ENCODE measurements at regions not wholly inside any gene's neighbourhood (a gene's known extent, or its start where the extent isn't known, plus 50 kb on each side); places are given as distances from the start of the nearest gene placed in this dataset.

GRCh38 chr21:28801906-28802305, 190.8 kb downstream of the LTN1 start:
- no peaks in the 10 kb centered on the region for H3K27me3 ChIP-seq (ENCODE audit: control insufficient read depth, insufficient read depth, low read length)
- intact Hi-C loops (cut with micrococcal nuclease; ENCODE audit: unreplicated experiment) = no loop called here
- H3K4me3 ChIP-seq (ENCODE audit: low read depth in 2 of 2, low read length in 2 of 2) = no peak overlapping the region
- H3K9me3 ChIP-seq (ENCODE audit: control insufficient read depth, insufficient read depth, low read depth, low read length) = no peaks in the 10 kb centered on the region
- TF ChIP-seq POLR2AphosphoS5 (IDR thresholded peaks at IDR 0.05; ENCODE audit: low read depth, low read length) (no peak), SIN3A (IDR thresholded peaks at IDR 0.05; ENCODE audit: borderline replicate concordance, insufficient read depth, low read depth, low read length) (no peak), TCF7L2 (IDR thresholded peaks at IDR 0.05; ENCODE audit: low read depth, low read length) (no peak), CTCF (IDR thresholded peaks at IDR 0.05) (no peak)
- TF ChIP-seq, protein P1, sequence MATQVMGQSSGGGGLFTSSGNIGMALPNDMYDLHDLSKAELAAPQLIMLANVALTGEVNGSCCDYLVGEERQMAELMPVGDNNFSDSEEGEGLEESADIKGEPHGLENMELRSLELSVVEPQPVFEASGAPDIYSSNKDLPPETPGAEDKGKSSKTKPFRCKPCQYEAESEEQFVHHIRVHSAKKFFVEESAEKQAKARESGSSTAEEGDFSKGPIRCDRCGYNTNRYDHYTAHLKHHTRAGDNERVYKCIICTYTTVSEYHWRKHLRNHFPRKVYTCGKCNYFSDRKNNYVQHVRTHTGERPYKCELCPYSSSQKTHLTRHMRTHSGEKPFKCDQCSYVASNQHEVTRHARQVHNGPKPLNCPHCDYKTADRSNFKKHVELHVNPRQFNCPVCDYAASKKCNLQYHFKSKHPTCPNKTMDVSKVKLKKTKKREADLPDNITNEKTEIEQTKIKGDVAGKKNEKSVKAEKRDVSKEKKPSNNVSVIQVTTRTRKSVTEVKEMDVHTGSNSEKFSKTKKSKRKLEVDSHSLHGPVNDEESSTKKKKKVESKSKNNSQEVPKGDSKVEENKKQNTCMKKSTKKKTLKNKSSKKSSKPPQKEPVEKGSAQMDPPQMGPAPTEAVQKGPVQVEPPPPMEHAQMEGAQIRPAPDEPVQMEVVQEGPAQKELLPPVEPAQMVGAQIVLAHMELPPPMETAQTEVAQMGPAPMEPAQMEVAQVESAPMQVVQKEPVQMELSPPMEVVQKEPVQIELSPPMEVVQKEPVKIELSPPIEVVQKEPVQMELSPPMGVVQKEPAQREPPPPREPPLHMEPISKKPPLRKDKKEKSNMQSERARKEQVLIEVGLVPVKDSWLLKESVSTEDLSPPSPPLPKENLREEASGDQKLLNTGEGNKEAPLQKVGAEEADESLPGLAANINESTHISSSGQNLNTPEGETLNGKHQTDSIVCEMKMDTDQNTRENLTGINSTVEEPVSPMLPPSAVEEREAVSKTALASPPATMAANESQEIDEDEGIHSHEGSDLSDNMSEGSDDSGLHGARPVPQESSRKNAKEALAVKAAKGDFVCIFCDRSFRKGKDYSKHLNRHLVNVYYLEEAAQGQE (IDR thresholded peaks at IDR 0.05; ENCODE audit: insufficient read depth in 1 of 2, low read depth in 2 of 2, low read length in 1 of 2) = no peak
- DNase-seq (ENCODE audit: low read depth, low spot score) = no peak
- ATAC-seq = no peak
- H3K36me3 ChIP-seq (ENCODE audit: control insufficient read depth, insufficient read depth, low read length) = no peaks in the 10 kb centered on the region
- POLR2A ChIA-PET = no interaction called here
- in situ Hi-C loops (cut with HindIII; ENCODE audit: low pct_unique_long_range_greater_than_20kb, low sequenced_read_pairs) = no loop called here
- no TSS peak for BruUV-seq (replicated peaks)
- H3K4me1 ChIP-seq (ENCODE audit: control insufficient read depth, insufficient read depth, low read length) = no peaks in the 10 kb centered on the region
- CTCF ChIA-PET = no interaction called here
- no peak overlapping the region for H3K27ac ChIP-seq (ENCODE audit: low read length)

GRCh38 chr21:28799926-28800325, 192.8 kb downstream of the LTN1 start:
- intact Hi-C loops (cut with micrococcal nuclease; ENCODE audit: unreplicated experiment) = no loop called here
- no peak for TF ChIP-seq CTCF (IDR thresholded peaks at IDR 0.05)
- TF ChIP-seq, protein P1 (IDR thresholded peaks at IDR 0.05; ENCODE audit: insufficient read depth in 1 of 2, low read depth in 2 of 2, low read length in 1 of 2) = no peak
- TF ChIP-seq TCF7L2 (IDR thresholded peaks at IDR 0.05; ENCODE audit: low read depth, low read length) = no peak
- TF ChIP-seq POLR2AphosphoS5 (IDR thresholded peaks at IDR 0.05; ENCODE audit: low read depth, low read length) = no peak
- no peak for TF ChIP-seq SIN3A (IDR thresholded peaks at IDR 0.05; ENCODE audit: borderline replicate concordance, insufficient read depth, low read depth, low read length)
- no peak overlapping the region for H3K4me3 ChIP-seq (ENCODE audit: low read depth in 2 of 2, low read length in 2 of 2)
- in situ Hi-C loops (cut with HindIII; ENCODE audit: low pct_unique_long_range_greater_than_20kb, low sequenced_read_pairs) = no loop called here
- H3K27ac ChIP-seq (ENCODE audit: low read length) = peak overlapping the region; percentile 13; the same call in 1 of the 2 replicates
- DNase-seq (ENCODE audit: low read depth, low spot score) (no peak), ATAC-seq (no peak)
- H3K36me3 ChIP-seq (ENCODE audit: control insufficient read depth, insufficient read depth, low read length) = no peaks in the 10 kb centered on the region
- CTCF ChIA-PET = no interaction called here
- no peaks in the 10 kb centered on the region for H3K4me1 ChIP-seq (ENCODE audit: control insufficient read depth, insufficient read depth, low read length)
- H3K27me3 ChIP-seq (ENCODE audit: control insufficient read depth, insufficient read depth, low read length) = no peaks in the 10 kb centered on the region
- POLR2A ChIA-PET = no interaction called here
- no peaks in the 10 kb centered on the region for H3K9me3 ChIP-seq (ENCODE audit: control insufficient read depth, insufficient read depth, low read depth, low read length)
- no TSS peak for BruUV-seq (replicated peaks)
